ENCODE measurements at regions not wholly inside any gene's neighbourhood (a gene's known extent, or its start where the extent isn't known, plus 50 kb on each side); places are given as distances from the start of the nearest gene placed in this dataset.
A peak's percentile ranks its signal among the peaks of the same experiment; 100 is the strongest.

- H2AFZ ChIP-seq (replicated peaks; ENCODE audit: low read length, poor library complexity) = peak overlapping the region; percentile 32
- H4K20me1 ChIP-seq (ENCODE audit: insufficient read depth, low read length) = no peaks in the 10 kb centered on the region
- TF ChIP-seq RFX5 (IDR thresholded peaks at IDR 0.05; ENCODE audit: low read depth, low read length) = no peak
- H3K14ac ChIP-seq (replicated peaks; ENCODE audit: low read depth, low read length) = no peak overlapping the region
- no peak overlapping the region for H2AK5ac ChIP-seq (ENCODE audit: low read depth, low read length)
- no peak for DNase-seq
- dilution Hi-C loops (cut with HindIII; ENCODE audit: low sequenced_read_pairs, unreplicated experiment) (no loop called here), intact Hi-C loops (cut with micrococcal nuclease) (no loop called here), in situ Hi-C loops (cut with MboI; ENCODE audit: low sequenced_read_pairs) (no loop called here)
- no peaks in the 10 kb centered on the region for H3K79me1 ChIP-seq (ENCODE audit: low read depth in 1 of 2, low read length in 2 of 2)
- ChIA-PET CTCF (no interaction called here), POLR2A (ENCODE audit: unreplicated experiment) (no interaction called here)
- H4K91ac ChIP-seq (ENCODE audit: insufficient read depth, low read depth, low read length) = no peak overlapping the region
- no peak overlapping the region for H3K4me3 ChIP-seq (ENCODE audit: insufficient read depth, low read depth, low read length)
- H2BK120ac ChIP-seq (ENCODE audit: low read depth, low read length) = no peak overlapping the region
- no peak overlapping the region for H4K8ac ChIP-seq (ENCODE audit: low read depth in 2 of 2, low read length in 2 of 2)
- no peak overlapping the region for H3K56ac ChIP-seq (ENCODE audit: extremely low read depth, insufficient read depth, low read length)
- no peaks in the 10 kb centered on the region for H3K27me3 ChIP-seq (ENCODE audit: control insufficient read depth, insufficient read depth, low read length)
- no peaks in the 10 kb centered on the region for H3K36me3 ChIP-seq (ENCODE audit: control insufficient read depth, insufficient read depth, low read length)
- H4K5ac ChIP-seq (ENCODE audit: low read depth, low read length) = no peak overlapping the region
- H3K9me1 ChIP-seq (ENCODE audit: insufficient read depth, low read length) = no peaks in the 10 kb centered on the region
- H2BK15ac ChIP-seq (ENCODE audit: low read depth, low read length) = no peak overlapping the region
- no peak overlapping the region for H3K4me2 ChIP-seq (ENCODE audit: low read depth, low read length)
- H2BK20ac ChIP-seq (ENCODE audit: low read depth, low read length) = no peak overlapping the region
- no peak overlapping the region for H3K4ac ChIP-seq (ENCODE audit: low read depth, low read length)
- H3K27ac ChIP-seq (ENCODE audit: insufficient read depth, low read length) = no peak overlapping the region
- ATAC-seq (ENCODE audit: low read depth) = no peak
- no TSS peak for BruUV-seq (replicated peaks)
- H3K23ac ChIP-seq (ENCODE audit: low read depth, low read length) = no peak overlapping the region
- no peaks in the 10 kb centered on the region for H3K4me1 ChIP-seq (ENCODE audit: control insufficient read depth, insufficient read depth, low read length)
- H2AK9ac ChIP-seq (replicated peaks; ENCODE audit: low read depth, low read length, poor library complexity) = no peak overlapping the region
- WGBS, 2 experiments (ENCODE audit: extremely low coverage in 2 of 2, insufficient read length in 1 of 2) = 75% methylated on average over 2 of the region's 7 CpGs; no CpG with 5 or more reads in 1 of the 2 experiments
- H3K18ac ChIP-seq (ENCODE audit: low read depth, low read length) = no peak overlapping the region
- peaks cover 38% of the 10 kb centered on the region for H3K9me3 ChIP-seq (ENCODE audit: control insufficient read depth, insufficient read depth, low read length)
- no peak overlapping the region for H2BK5ac ChIP-seq (ENCODE audit: low read depth, low read length, poor library complexity, severe bottlenecking)
- no peak overlapping the region for H3K9ac ChIP-seq (ENCODE audit: low read depth, low read length)
These were observed 85.5 kb upstream of the PPP1R26 start for GRCh38 chr9:135394131-135394530.

All from IMR-90 (cell line).